ENCODE measurements at regions not wholly inside any gene's neighbourhood (a gene's known extent, or its start where the extent isn't known, plus 50 kb on each side); places are given as distances from the start of the nearest gene placed in this dataset.
"Not testable (repeated sequence)": the region's sequence is repeated elsewhere in the genome, so short reads cannot be mapped to it uniquely, and the experiment has no call there.

DNA sequence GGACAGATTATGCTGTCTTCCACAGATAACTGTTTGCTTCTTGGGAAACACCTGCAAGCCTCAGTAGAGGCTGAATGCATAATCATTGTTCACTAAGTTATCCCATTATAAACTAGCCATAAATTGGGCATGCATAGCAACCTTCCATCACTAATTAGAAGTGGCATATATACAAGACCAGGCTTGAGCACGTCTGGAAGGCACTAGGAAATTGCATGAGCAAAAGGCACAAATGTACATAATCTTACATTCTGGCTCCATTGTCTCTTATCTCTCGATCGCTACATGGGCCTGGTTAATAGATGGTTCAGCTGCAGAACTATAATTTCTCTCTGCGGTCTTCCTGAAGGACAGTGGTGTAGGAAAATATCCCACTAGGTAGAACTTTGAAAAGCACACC lies 679.2 kb downstream of the RPL10L start:
- no peak for DNase-seq

DNA sequence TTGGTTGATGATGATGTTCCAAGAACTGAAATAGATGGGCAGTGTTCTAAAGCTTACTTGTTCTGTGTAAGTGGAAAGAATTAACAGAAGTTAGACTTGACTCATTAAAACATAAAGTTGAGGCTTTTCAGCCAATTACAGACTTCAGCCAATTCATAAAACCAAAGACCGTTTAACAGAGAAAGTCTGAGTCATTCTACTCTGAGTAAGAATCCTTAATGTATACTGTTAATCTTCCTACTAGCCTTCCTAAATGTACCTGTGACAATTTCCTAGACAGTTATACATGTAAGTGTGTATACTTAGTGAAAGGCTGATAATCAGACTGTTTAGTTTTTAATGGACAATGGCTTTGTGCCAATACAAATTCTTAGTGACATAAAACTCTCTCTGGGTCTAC lies 681.0 kb downstream of the RPL10L start:
- DNase-seq, result no peak

- no peak for DNase-seq
These were observed 683.5 kb downstream of the RPL10L start for GRCh38 chr14:45968037-45968436.

- DNase-seq, result no peak
These were observed 696.5 kb upstream of the MIS18BP1 start for GRCh38 chr14:45949479-45949878.

- DNase-seq, result no peak
These were observed 694.8 kb upstream of the MIS18BP1 start for GRCh38 chr14:45947830-45948229.

- no peak for DNase-seq
These were observed 693.2 kb upstream of the MIS18BP1 start for GRCh38 chr14:45946251-45946650.

DNA sequence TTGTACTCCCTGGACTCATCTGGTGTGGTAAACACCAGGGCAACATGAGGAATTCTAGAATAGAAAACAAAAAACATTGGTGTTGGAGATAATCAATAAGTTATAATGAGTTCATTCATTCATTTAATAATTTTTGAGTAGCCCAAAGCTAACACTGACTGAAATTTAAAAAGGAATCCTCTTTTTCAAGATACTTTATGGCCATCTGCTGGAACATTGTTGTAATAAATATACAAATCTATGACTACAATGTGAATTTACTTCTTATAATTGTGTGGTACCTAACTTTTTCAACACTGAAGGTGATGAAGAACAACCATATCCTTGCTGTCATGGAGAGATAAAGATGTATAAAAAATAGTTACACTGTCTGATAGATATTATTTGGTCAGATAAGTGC lies 687.3 kb upstream of the MIS18BP1 start:
- DNase-seq, result no peak

DNA sequence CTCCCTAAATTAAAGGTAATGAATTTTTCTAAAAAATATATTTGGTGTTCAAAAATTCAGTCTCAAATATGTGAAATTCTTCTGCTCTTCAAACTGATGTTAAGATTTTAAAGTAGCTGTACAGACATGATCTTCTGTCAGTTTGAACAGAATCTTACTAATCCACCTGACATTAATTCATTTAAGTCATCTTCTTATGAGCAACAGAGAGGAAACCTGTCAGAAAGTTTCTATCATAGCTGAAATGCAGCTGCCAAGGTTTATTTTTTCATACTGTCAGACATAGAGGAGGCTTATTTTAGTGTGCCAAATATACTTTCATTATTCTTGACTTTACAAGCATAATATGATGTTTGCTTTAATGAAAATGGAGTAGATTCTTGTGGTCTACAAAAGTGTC lies 686.6 kb upstream of the MIS18BP1 start:
- DNase-seq, result no peak

- DNase-seq, result not testable (repeated sequence)
These were observed 667.0 kb upstream of the MIS18BP1 start for GRCh38 chr14:45919995-45920394.

DNA sequence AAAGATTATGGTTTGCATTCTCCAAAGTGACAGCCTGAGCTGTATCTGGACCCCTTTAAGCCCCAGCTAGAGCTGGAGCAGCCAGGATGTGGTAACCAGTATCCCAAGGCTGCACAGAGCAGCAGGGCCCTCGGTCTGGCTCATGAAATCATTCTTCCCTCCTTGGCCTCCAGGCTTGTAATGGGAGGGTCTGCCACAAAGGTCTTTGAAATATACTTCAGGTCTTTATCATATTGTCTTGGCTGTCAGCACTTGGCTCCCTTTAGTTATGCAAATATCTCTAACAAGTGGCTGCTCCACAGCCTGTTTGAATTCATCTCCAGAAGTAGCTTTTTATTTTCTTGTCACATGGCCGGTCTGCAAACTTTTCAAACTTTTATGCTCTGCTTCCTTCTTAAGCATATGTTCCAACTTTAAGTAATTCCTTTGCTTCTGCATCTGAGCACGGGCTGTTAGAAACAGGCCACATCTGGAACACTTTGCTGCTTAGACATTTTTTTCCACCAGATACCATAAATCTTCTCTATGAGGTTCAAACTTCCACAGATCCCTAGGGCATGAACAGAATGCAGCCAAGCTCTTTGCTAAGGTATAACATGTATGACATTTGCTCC lies 663.4 kb upstream of the MIS18BP1 start:
- DNase-seq, result no peak

DNA sequence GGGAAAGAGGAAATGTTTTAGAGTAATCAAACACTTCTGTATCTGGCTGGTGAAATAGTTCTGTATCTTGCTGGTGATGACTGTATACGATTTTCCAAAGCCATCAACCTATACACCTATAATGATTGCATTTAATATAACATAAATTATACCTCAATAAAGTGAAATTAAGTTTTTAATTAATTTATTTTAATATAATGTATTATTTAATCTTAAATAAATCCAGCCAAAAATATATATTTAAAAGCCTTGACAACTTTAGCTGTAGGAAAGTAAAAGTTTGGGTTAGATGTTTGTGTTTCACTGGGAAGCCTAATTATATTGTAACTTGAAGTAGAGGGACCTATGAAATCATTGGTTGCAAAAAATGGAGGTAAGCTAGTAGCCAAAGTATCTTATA lies 654.8 kb upstream of the MIS18BP1 start:
- no peak for DNase-seq

GRCh38 chr14:45906257-45906656 lies 653.3 kb upstream of the MIS18BP1 start:
- DNase-seq, result no peak

- DNase-seq, result no peak
These were observed 652.7 kb upstream of the MIS18BP1 start for GRCh38 chr14:45905672-45906071.

- DNase-seq, result no peak
These were observed 651.3 kb upstream of the MIS18BP1 start for GRCh38 chr14:45904314-45904713.

GRCh38 chr14:45902241-45902640 lies 649.2 kb upstream of the MIS18BP1 start:
- no peak for DNase-seq

DNA sequence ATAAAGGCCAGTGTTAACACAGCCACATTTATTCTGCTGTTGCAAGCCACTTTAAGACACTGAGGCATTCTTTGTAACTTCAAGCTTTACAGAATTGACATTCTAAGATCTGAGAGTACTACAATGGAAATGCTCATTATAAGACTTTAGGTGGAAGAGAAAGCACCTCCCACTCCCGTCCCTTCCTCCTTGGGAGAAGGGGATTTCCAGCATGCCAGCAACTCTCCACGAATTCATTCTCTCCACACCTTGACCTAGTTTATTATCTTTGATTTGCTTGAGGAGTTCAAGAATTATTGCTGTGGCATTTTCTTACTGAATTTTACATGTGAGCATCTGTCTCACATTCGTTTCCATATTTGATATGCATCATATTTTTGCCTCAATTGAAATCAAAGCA lies 644.4 kb upstream of the MIS18BP1 start:
- no peak for DNase-seq

DNA sequence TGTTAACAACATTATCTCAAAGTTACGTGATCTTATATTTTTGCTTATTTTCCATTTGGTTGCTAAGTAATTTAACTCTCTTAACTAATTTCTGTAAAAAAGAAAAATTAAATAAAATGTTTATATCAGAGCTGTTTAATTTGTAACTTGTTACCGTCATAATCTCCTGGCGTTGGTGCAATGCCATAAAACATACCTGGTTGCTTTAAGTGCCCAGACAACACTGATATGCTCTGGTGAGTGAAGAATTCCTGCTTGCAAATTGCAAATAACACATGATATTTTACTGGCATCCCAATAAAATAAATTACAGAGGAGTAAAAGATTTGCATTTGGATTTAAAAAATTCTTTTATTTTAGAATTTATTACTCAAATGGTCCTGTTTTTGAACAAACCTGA lies 640.1 kb upstream of the MIS18BP1 start:
- DNase-seq, result peak; percentile 33

DNA sequence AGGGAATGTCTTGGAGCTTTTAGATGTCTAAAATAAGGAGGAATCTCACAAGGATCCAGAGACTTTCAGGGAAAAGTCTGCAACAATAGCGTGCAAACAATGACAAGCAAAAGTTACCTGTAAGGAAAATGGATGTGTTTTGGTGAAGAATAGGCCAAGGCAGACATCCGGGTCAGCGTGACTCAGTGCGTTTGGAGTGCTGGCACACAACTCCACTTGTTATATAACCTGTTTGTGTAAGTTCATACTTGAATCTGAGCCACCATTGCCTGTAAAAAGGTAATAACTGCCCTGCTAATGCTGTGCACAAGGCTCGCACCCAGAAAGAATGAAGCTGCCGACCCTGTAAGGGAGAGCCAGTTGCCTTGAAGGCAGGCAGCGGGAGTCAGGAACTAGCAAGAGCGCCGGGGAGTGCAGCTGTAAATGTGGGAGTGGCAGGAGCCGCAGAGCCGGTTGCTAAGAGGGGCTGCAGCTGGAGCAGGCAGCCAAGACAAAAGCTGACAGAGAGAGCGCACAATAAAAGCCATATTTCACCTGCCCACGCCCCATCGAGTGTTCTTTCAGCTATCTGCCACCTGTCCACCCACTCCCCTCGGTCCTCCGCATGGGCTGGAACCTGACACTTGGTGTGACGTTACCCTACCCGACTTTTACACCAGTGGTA lies 638.5 kb upstream of the MIS18BP1 start:
- DNase-seq, result peak; percentile 80

GRCh38 chr14:45888766-45889285 lies 635.8 kb upstream of the MIS18BP1 start:
- DNase-seq, result not testable (repeated sequence)

DNA sequence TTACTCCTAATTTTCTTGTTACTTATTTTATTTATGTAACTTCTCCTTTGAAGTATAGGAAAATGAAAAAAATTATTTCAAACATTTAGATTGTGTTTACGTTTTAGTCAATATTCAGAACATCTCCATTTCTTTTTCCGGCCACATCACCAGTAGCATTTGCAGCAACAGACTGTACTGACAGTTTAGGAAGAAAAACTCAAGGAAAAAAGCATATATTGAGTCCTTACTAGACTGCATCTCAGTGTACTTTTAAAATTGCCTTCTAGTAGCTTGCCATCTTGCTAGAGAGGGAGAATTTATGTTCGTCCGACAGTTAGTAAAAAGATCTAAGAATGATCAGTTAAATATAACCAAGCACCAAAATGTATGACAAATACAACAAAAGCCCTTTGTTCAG lies 625.0 kb upstream of the MIS18BP1 start:
- no peak for DNase-seq

DNA sequence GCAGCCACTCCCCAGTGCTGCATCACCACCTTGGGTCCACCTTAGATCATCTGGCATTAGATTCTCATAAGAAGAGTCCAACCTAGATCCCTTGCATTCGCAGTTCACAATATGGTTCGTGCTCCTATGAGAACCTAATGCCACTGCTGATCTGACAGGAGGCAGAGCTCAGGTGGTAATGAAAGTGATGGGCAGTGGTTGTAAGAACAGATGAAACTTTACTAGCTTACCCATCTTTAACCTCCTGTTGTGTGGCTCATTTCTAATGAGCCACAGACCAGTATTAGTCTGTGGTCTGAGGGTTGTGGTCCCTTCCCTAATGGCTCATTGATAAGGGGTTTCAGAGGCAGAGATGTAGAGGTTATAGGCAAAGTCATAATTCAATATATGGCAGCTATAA lies 615.9 kb upstream of the MIS18BP1 start:
- DNase-seq, result no peak

GRCh38 chr14:45868377-45868776 lies 615.4 kb upstream of the MIS18BP1 start:
- no peak for DNase-seq

GRCh38 chr14:45867046-45867894 lies 614.3 kb upstream of the MIS18BP1 start:
- no peak for DNase-seq

DNA sequence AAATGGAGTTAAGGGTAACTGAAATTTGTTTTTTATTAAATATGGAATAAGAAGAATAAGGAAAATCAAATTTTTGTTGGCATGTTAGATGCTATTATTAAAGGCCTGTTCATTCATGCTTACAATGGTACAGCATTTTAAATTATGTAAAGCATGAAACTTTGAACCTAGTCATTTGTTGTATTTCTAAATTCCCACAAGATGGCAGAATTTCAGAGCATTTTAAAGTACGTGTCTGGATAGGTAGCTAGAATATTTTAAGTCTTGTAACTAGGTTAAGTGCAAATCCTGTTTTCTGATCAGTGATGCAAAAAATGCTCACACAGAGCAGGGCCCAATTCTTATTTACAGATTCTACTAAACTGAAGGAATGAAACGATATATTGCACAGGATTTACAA lies 585.6 kb upstream of the MIS18BP1 start:
- DNase-seq, result no peak
